GM12891 (cell line): ENCODE measurements at regions not wholly inside any gene's neighbourhood (a gene's known extent, or its start where the extent isn't known, plus 50 kb on each side); places are given as distances from the start of the nearest gene placed in this dataset.

ENCODE experiments used
- PAX5 ChIP-seq: IDR thresholded peaks from 2 replicates; pipeline ENCODE4 v1.6.1; 2011; ENCODE audit warnings: low read length, moderate library complexity, mild to moderate bottlenecking; ENCODE audit not compliant: insufficient read depth, severe bottlenecking
- POLR2A ChIP-seq: IDR thresholded peaks from 2 replicates; pipeline ENCODE4 v1.6.1; 2011; ENCODE audit warnings: low read depth, low read length, control low read depth
- POLR2AphosphoS5 ChIP-seq: IDR thresholded peaks from 2 replicates; pipeline ENCODE4 v1.6.1; 2011; ENCODE audit warnings: low read depth, low read length, control low read depth
- POU2F2 ChIP-seq: IDR thresholded peaks from 2 replicates; pipeline ENCODE4 v1.6.1; 2011; ENCODE audit warnings: low read depth, mild to moderate bottlenecking, control low read depth, low read length, moderate library complexity
- SPI1 ChIP-seq: IDR thresholded peaks from 2 replicates; pipeline ENCODE4 v1.6.1; 2011; ENCODE audit warnings: low read depth, low read length, control low read depth
- TAF1 ChIP-seq: IDR thresholded peaks from 2 replicates; pipeline ENCODE4 v1.6.1; 2011; ENCODE audit warnings: low read depth, low read length, control low read depth

- no peak for TF ChIP-seq TAF1
- no peak for TF ChIP-seq POLR2AphosphoS5
- no peak for TF ChIP-seq POLR2A
- TF ChIP-seq SPI1: no peak
- no peak for TF ChIP-seq POU2F2
- no peak for TF ChIP-seq PAX5
Measured at GRCh38 chr5:165272436-165272835, 1767.0 kb downstream of the MAT2B start.
